WTC11 (cell line): ENCODE measurements at regions not wholly inside any gene's neighbourhood (a gene's known extent, or its start where the extent isn't known, plus 50 kb on each side); places are given as distances from the start of the nearest gene placed in this dataset.

Experiments
- ATAC-seq: fragments of 200-7000 bp; cut with Tn5 transposase; 2 replicates; pipeline ENCODE4 v1.10.0; 2021; ENCODE audit warnings: mild to moderate bottlenecking, moderate library complexity
- CTCF ChIA-PET: fragments of 300-600 bp; sonication (Branson Sonifier 250); formaldehyde crosslinking; loops from one replicate; lab custom pipeline; 2021; ENCODE audit warnings: antibody characterized with exemption; lab: Charles Lee
- POLR2A ChIA-PET: fragments of 350-600 bp; sonication (Branson Sonifier 250); formaldehyde crosslinking; loops from one replicate; lab custom pipeline; 2021; ENCODE audit warnings: antibody characterized with exemption; lab: Charles Lee
- DNase-seq: peaks from one replicate; pipeline ENCODE4 v3.0.0; 2021; ENCODE audit warnings: low spot score
- H3K27ac Mint-ChIP-seq: 2 replicates; pipeline ENCODE4 v1.8.0; 2021; ENCODE audit warnings: mixed read lengths
- H3K27me3 Mint-ChIP-seq: 2 replicates; pipeline ENCODE4 v1.8.0; 2021; ENCODE audit warnings: low read depth, mild to moderate bottlenecking, moderate library complexity, mixed read lengths
- H3K36me3 Mint-ChIP-seq: 2 replicates; pipeline ENCODE4 v1.8.0; 2021; ENCODE audit warnings: mixed read lengths
- H3K4me1 Mint-ChIP-seq: 2 replicates; pipeline ENCODE4 v1.8.0; 2022; ENCODE audit warnings: mixed read lengths
- H3K4me3 Mint-ChIP-seq: 2 replicates; pipeline ENCODE4 v1.8.0; 2021; ENCODE audit warnings: mild to moderate bottlenecking, moderate library complexity, mixed read lengths
- H3K9me3 Mint-ChIP-seq: 2 replicates; pipeline ENCODE4 v1.8.0; 2021; ENCODE audit warnings: mixed read lengths
- ARID4B ChIP-seq: sonication (generic); formaldehyde crosslinking; IDR thresholded peaks from 2 replicates; pipeline ENCODE4 v1.8.0; 2023; ENCODE audit warnings: missing genetic modification reagents, mild to moderate bottlenecking, borderline replicate concordance
- CDX4 ChIP-seq: fragments of 250-450 bp; sonication (Bioruptor Pico); IDR thresholded peaks from 2 replicates; pipeline ENCODE4 v1.9.0; 2021; ENCODE audit warnings: moderate library complexity, mild to moderate bottlenecking, inconsistent platforms, borderline replicate concordance
- EMX1 ChIP-seq: fragments of 250-450 bp; sonication (Bioruptor Pico); IDR thresholded peaks from 2 replicates; pipeline ENCODE4 v1.8.0; 2021; ENCODE audit warnings: mild to moderate bottlenecking
- ETV6 ChIP-seq: sonication (generic); formaldehyde crosslinking; IDR thresholded peaks from 2 replicates; pipeline ENCODE4 v1.8.1; 2022; ENCODE audit warnings: mild to moderate bottlenecking, missing genetic modification reagents
- FOXJ3 ChIP-seq: sonication (generic); formaldehyde crosslinking; IDR thresholded peaks from 2 replicates; pipeline ENCODE4 v1.9.0; 2021; ENCODE audit warnings: missing genetic modification reagents, mild to moderate bottlenecking, borderline replicate concordance
- JAZF1 ChIP-seq: fragments of 250-450 bp; sonication (Bioruptor Pico); IDR thresholded peaks from 2 replicates; pipeline ENCODE4 v1.9.0; 2021; ENCODE audit warnings: moderate library complexity, mild to moderate bottlenecking, inconsistent platforms
- JUN ChIP-seq: sonication (generic); formaldehyde crosslinking; IDR thresholded peaks from 2 replicates; pipeline ENCODE4 v1.8.0; 2023; ENCODE audit warnings: mild to moderate bottlenecking, missing genetic modification reagents
- MXD4 ChIP-seq: fragments of 250-450 bp; sonication (Bioruptor Pico); IDR thresholded peaks from 2 replicates; pipeline ENCODE4 v1.8.0; 2021; ENCODE audit warnings: mild to moderate bottlenecking, moderate library complexity, borderline replicate concordance
- NR3C1 ChIP-seq: sonication (generic); formaldehyde crosslinking; conservative IDR thresholded peaks from 2 replicates; pipeline ENCODE4 v1.8.1; 2023; ENCODE audit warnings: low read depth, mild to moderate bottlenecking, missing genetic modification reagents
- RELA ChIP-seq: sonication (generic); formaldehyde crosslinking; IDR thresholded peaks from 2 replicates; pipeline ENCODE4 v1.8.1; 2022; ENCODE audit warnings: missing genetic modification reagents, mild to moderate bottlenecking, borderline replicate concordance
- RORB ChIP-seq: fragments of 250-450 bp; sonication (Bioruptor Pico); IDR thresholded peaks from 2 replicates; pipeline ENCODE4 v1.9.0; 2021; ENCODE audit warnings: mild to moderate bottlenecking
- SP1 ChIP-seq: sonication (generic); formaldehyde crosslinking; conservative IDR thresholded peaks from 2 replicates; pipeline ENCODE4 v1.8.1; 2022; ENCODE audit warnings: missing genetic modification reagents
- TCF7 ChIP-seq: sonication (generic); formaldehyde crosslinking; IDR thresholded peaks from 2 replicates; pipeline ENCODE4 v1.8.0; 2022; ENCODE audit warnings: mild to moderate bottlenecking, low read depth, missing genetic modification reagents, moderate library complexity
- TEAD1 ChIP-seq: sonication (generic); formaldehyde crosslinking; IDR thresholded peaks from 2 replicates; pipeline ENCODE4 v1.8.0; 2022; ENCODE audit warnings: mild to moderate bottlenecking, missing genetic modification reagents
- TP53 ChIP-seq: sonication (generic); formaldehyde crosslinking; IDR thresholded peaks from 2 replicates; pipeline ENCODE4 v1.8.1; 2023; ENCODE audit warnings: mild to moderate bottlenecking, missing genetic modification reagents
- ZNF138 ChIP-seq: sonication (generic); formaldehyde crosslinking; conservative IDR thresholded peaks from 2 replicates; pipeline ENCODE4 v1.8.1; 2022; ENCODE audit warnings: mild to moderate bottlenecking, moderate library complexity, missing genetic modification reagents
- ZNF232 ChIP-seq: sonication (generic); formaldehyde crosslinking; IDR thresholded peaks from 2 replicates; pipeline ENCODE4 v1.8.0; 2022; ENCODE audit warnings: mild to moderate bottlenecking, missing genetic modification reagents
- ZSCAN18 ChIP-seq: fragments of 250-450 bp; sonication (Bioruptor Pico); IDR thresholded peaks from 2 replicates; pipeline ENCODE4 v2.1.2; 2022; ENCODE audit warnings: mild to moderate bottlenecking, moderate library complexity
- TF ChIP-seq, protein P1 (sequence below): sonication (generic); formaldehyde crosslinking; IDR thresholded peaks from 2 replicates; pipeline ENCODE4 v1.8.1; 2023; ENCODE audit warnings: mild to moderate bottlenecking, moderate library complexity, missing genetic modification reagents
- TF ChIP-seq, protein P2 (sequence below): fragments of 250-450 bp; sonication (Bioruptor Pico); IDR thresholded peaks from 2 replicates; pipeline ENCODE4 v1.9.0; 2021; ENCODE audit warnings: mild to moderate bottlenecking, borderline replicate concordance
- TF ChIP-seq, protein P3 (sequence below): fragments of 250-450 bp; sonication (Bioruptor Pico); conservative IDR thresholded peaks from 2 replicates; pipeline ENCODE4 v1.9.0; 2021; ENCODE audit warnings: mild to moderate bottlenecking
- TF ChIP-seq, protein P4 (sequence below): sonication (generic); formaldehyde crosslinking; IDR thresholded peaks from 2 replicates; pipeline ENCODE4 v1.8.0; 2022; ENCODE audit warnings: mild to moderate bottlenecking, missing genetic modification reagents

- POLR2A ChIA-PET: no interaction called here
- Mint-ChIP-seq H3K4me1 (no peaks in the 10 kb centered on the region), H3K36me3 (no peaks in the 10 kb centered on the region), H3K9me3 (no peaks in the 10 kb centered on the region), H3K27ac (no peak overlapping the region), H3K27me3 (no peaks in the 10 kb centered on the region), H3K4me3 (no peak overlapping the region)
- CTCF ChIA-PET: no interaction called here
- ATAC-seq (no peak), DNase-seq (no peak)
- TF ChIP-seq MXD4 (CRISPR knock-in tag) (no peak), ZNF138 (CRISPR knock-in tag) (no peak), RELA (CRISPR knock-in tag) (no peak), ZNF232 (no peak), TEAD1 (CRISPR knock-in tag) (no peak), JAZF1 (CRISPR knock-in tag) (no peak), EMX1 (CRISPR knock-in tag) (no peak), SP1 (CRISPR knock-in tag) (no peak), FOXJ3 (CRISPR knock-in tag) (no peak), JUN (CRISPR knock-in tag) (no peak), NR3C1 (CRISPR knock-in tag) (no peak)
- TF ChIP-seq, protein P1, sequence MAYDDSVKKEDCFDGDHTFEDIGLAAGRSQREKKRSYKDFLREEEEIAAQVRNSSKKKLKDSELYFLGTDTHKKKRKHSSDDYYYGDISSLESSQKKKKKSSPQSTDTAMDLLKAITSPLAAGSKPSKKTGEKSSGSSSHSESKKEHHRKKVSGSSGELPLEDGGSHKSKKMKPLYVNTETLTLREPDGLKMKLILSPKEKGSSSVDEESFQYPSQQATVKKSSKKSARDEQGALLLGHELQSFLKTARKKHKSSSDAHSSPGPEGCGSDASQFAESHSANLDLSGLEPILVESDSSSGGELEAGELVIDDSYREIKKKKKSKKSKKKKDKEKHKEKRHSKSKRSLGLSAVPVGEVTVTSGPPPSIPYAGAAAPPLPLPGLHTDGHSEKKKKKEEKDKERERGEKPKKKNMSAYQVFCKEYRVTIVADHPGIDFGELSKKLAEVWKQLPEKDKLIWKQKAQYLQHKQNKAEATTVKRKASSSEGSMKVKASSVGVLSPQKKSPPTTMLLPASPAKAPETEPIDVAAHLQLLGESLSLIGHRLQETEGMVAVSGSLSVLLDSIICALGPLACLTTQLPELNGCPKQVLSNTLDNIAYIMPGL (CRISPR knock-in tag): no peak
- TF ChIP-seq, protein P2, sequence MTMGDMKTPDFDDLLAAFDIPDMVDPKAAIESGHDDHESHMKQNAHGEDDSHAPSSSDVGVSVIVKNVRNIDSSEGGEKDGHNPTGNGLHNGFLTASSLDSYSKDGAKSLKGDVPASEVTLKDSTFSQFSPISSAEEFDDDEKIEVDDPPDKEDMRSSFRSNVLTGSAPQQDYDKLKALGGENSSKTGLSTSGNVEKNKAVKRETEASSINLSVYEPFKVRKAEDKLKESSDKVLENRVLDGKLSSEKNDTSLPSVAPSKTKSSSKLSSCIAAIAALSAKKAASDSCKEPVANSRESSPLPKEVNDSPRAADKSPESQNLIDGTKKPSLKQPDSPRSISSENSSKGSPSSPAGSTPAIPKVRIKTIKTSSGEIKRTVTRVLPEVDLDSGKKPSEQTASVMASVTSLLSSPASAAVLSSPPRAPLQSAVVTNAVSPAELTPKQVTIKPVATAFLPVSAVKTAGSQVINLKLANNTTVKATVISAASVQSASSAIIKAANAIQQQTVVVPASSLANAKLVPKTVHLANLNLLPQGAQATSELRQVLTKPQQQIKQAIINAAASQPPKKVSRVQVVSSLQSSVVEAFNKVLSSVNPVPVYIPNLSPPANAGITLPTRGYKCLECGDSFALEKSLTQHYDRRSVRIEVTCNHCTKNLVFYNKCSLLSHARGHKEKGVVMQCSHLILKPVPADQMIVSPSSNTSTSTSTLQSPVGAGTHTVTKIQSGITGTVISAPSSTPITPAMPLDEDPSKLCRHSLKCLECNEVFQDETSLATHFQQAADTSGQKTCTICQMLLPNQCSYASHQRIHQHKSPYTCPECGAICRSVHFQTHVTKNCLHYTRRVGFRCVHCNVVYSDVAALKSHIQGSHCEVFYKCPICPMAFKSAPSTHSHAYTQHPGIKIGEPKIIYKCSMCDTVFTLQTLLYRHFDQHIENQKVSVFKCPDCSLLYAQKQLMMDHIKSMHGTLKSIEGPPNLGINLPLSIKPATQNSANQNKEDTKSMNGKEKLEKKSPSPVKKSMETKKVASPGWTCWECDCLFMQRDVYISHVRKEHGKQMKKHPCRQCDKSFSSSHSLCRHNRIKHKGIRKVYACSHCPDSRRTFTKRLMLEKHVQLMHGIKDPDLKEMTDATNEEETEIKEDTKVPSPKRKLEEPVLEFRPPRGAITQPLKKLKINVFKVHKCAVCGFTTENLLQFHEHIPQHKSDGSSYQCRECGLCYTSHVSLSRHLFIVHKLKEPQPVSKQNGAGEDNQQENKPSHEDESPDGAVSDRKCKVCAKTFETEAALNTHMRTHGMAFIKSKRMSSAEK (CRISPR knock-in tag): no peak
- TF ChIP-seq, protein P3, sequence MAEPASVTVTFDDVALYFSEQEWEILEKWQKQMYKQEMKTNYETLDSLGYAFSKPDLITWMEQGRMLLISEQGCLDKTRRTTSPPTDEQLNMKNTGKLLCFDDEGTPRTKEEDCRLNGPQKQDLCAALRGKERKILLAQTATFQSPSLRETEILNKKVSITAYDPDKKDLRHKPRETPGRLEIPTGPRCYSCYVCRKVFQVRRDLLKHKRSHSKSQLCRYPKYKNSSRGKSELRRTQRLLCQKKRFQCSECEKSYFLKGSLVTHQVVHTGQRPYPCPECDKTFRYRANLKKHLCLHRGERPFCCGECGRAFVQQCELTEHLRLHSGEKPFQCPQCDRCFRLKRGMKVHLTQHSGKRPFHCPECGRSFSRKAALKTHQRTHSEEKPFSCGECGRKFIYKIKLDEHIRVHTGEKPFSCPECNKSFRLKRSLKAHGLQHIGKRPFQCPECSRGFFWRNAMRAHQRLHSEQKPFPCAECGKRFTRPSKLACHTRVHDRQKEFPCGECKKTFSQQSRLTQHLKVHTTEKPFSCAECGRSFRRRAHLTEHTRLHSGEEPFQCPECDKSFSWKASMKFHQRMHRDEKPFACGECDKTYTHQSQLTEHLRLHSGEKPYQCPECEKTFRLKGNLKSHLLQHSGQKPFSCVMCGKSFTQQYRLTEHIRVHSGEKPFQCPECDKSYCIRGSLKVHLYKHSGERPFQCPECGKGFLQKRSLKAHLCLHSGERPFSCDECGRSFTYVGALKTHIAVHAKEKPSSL: no peak
- TF ChIP-seq, protein P4, sequence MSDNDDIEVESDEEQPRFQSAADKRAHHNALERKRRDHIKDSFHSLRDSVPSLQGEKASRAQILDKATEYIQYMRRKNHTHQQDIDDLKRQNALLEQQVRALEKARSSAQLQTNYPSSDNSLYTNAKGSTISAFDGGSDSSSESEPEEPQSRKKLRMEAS (CRISPR knock-in tag): no peak
Observed at GRCh38 chr5:145463634-145464033, 371.5 kb downstream of the PRELID2 start.

GRCh38 chr5:145462525-145462924 lies 372.6 kb downstream of the PRELID2 start:
- Mint-ChIP-seq H3K9me3 (no peaks in the 10 kb centered on the region), H3K27me3 (no peaks in the 10 kb centered on the region), H3K4me3 (no peak overlapping the region), H3K36me3 (no peaks in the 10 kb centered on the region), H3K27ac (no peak overlapping the region), H3K4me1 (no peaks in the 10 kb centered on the region)
- POLR2A ChIA-PET: no interaction called here
- ATAC-seq (no peak), DNase-seq (no peak)
- CTCF ChIA-PET: no interaction called here
- TF ChIP-seq RORB: no peak
- no peak for TF ChIP-seq NR3C1 (CRISPR knock-in tag)
- TF ChIP-seq ZSCAN18 (CRISPR knock-in tag): no peak
- no peak for TF ChIP-seq ARID4B (CRISPR knock-in tag)
- no peak for TF ChIP-seq TCF7 (CRISPR knock-in tag)
- no peak for TF ChIP-seq TEAD1 (CRISPR knock-in tag)
- no peak for TF ChIP-seq TP53 (CRISPR knock-in tag)
- no peak for TF ChIP-seq ETV6 (CRISPR knock-in tag)
- TF ChIP-seq CDX4 (CRISPR knock-in tag): no peak
